NT2/D1 (cell line): ENCODE measurements at regions not wholly inside any gene's neighbourhood (a gene's known extent, or its start where the extent isn't known, plus 50 kb on each side); places are given as distances from the start of the nearest gene placed in this dataset.

Experiments
- SUZ12 ChIP-seq: IDR thresholded peaks from 2 replicates; pipeline ENCODE4 v1.6.1; 2011; ENCODE audit not compliant: insufficient read length, insufficient read depth; ENCODE audit errors: extremely low read depth
- ZNF274 ChIP-seq: IDR thresholded peaks from 2 replicates; pipeline ENCODE4 v1.6.1; 2011; ENCODE audit warnings: mild to moderate bottlenecking, low read depth, low read length

- TF ChIP-seq SUZ12 (no peak), ZNF274 (no peak)
These were observed 327.1 kb downstream of the ZIC1 start for GRCh38 chr3:147736226-147736625.
